ENCODE measurements at regions not wholly inside any gene's neighbourhood (a gene's known extent, or its start where the extent isn't known, plus 50 kb on each side); places are given as distances from the start of the nearest gene placed in this dataset.

DNA sequence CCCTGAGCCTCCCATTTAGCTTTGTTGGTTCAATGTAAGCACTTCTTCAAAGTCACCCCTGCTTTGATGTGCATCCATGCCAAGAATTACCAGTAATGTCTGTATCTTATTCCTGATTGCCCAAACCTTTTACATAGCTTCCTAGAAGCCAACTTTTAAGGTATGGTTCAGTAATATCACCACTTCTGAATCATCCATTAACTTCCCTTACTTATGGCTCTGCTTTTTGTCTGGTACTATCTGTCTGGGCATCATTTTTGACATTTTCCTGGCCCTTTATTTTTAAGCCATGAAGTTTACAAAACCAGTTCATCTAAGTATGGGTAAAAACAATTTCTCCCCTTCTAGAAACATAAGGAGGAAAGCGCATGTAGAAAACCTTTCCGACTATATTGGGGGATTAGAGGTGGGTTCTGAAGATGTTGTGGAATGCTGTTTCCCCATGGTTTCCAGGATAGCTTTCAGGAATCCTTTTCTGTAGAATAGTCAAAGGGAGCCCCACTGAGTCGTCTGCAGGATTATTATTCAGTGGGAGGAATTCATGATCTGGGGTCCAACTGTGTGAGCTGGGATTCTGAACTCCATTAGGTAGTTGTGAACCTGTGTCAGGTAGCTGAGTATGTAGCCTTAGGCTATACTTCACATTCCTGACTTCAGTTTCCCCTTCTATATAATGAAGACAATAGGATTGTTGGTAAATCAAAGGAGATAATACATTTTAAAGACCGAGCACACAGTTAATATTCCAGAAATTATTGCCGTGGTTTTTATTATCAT lies 163.8 kb downstream of the SUCLA2 start:
- Histone ChIP-seq H3K27me3 (ENCODE audit: insufficient read depth, low read depth, low read length) (no peaks in the 10 kb centered on the region), H3F3A (ENCODE audit: insufficient read depth, low read length, poor library complexity, severe bottlenecking) (no peaks in the 10 kb centered on the region), H3K4me3 (ENCODE audit: low read length) (no peak overlapping the region), H3K9me3 (ENCODE audit: low read length) (no peaks in the 10 kb centered on the region), H3K9me2 (ENCODE audit: insufficient read depth, low read length) (no peaks in the 10 kb centered on the region), H2AFZ (ENCODE audit: low read depth, low read length) (no peak overlapping the region), H3K79me2 (replicated peaks; ENCODE audit: insufficient read depth, low read length) (no peaks in the 10 kb centered on the region), H3K4me2 (ENCODE audit: low read length) (no peak overlapping the region), H3K36me3 (ENCODE audit: insufficient read depth, low read length) (no peaks in the 10 kb centered on the region), H3K9ac (ENCODE audit: low read length) (no peak overlapping the region), H3K27ac (ENCODE audit: low read length) (no peak overlapping the region), H4K20me1 (ENCODE audit: insufficient read depth) (no peaks in the 10 kb centered on the region)
- no peak for TF ChIP-seq RAD21 (conservative IDR thresholded peaks at IDR 0.05)
- no peak for TF ChIP-seq TAF1 (IDR thresholded peaks at IDR 0.05; ENCODE audit: low read depth)
- no peak for TF ChIP-seq MXI1 (conservative IDR thresholded peaks at IDR 0.05; ENCODE audit: poor library complexity, severe bottlenecking)
- no peak for TF ChIP-seq EP300 (conservative IDR thresholded peaks at IDR 0.05; ENCODE audit: poor library complexity, severe bottlenecking)
- TF ChIP-seq EZH2 (IDR thresholded peaks at IDR 0.05; ENCODE audit: borderline replicate concordance, insufficient read depth, low read length, poor library complexity, severe bottlenecking): no peak
- no peak for TF ChIP-seq SMC3 (conservative IDR thresholded peaks at IDR 0.05; ENCODE audit: poor library complexity)
- no peak for TF ChIP-seq POLR2AphosphoS5 (IDR thresholded peaks at IDR 0.05)
- TF ChIP-seq, protein P1, sequence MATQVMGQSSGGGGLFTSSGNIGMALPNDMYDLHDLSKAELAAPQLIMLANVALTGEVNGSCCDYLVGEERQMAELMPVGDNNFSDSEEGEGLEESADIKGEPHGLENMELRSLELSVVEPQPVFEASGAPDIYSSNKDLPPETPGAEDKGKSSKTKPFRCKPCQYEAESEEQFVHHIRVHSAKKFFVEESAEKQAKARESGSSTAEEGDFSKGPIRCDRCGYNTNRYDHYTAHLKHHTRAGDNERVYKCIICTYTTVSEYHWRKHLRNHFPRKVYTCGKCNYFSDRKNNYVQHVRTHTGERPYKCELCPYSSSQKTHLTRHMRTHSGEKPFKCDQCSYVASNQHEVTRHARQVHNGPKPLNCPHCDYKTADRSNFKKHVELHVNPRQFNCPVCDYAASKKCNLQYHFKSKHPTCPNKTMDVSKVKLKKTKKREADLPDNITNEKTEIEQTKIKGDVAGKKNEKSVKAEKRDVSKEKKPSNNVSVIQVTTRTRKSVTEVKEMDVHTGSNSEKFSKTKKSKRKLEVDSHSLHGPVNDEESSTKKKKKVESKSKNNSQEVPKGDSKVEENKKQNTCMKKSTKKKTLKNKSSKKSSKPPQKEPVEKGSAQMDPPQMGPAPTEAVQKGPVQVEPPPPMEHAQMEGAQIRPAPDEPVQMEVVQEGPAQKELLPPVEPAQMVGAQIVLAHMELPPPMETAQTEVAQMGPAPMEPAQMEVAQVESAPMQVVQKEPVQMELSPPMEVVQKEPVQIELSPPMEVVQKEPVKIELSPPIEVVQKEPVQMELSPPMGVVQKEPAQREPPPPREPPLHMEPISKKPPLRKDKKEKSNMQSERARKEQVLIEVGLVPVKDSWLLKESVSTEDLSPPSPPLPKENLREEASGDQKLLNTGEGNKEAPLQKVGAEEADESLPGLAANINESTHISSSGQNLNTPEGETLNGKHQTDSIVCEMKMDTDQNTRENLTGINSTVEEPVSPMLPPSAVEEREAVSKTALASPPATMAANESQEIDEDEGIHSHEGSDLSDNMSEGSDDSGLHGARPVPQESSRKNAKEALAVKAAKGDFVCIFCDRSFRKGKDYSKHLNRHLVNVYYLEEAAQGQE (IDR thresholded peaks at IDR 0.05; ENCODE audit: borderline replicate concordance): no peak
- TF ChIP-seq, protein P2, sequence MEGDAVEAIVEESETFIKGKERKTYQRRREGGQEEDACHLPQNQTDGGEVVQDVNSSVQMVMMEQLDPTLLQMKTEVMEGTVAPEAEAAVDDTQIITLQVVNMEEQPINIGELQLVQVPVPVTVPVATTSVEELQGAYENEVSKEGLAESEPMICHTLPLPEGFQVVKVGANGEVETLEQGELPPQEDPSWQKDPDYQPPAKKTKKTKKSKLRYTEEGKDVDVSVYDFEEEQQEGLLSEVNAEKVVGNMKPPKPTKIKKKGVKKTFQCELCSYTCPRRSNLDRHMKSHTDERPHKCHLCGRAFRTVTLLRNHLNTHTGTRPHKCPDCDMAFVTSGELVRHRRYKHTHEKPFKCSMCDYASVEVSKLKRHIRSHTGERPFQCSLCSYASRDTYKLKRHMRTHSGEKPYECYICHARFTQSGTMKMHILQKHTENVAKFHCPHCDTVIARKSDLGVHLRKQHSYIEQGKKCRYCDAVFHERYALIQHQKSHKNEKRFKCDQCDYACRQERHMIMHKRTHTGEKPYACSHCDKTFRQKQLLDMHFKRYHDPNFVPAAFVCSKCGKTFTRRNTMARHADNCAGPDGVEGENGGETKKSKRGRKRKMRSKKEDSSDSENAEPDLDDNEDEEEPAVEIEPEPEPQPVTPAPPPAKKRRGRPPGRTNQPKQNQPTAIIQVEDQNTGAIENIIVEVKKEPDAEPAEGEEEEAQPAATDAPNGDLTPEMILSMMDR (IDR thresholded peaks at IDR 0.05; ENCODE audit: poor library complexity, severe bottlenecking): no peak

DNA sequence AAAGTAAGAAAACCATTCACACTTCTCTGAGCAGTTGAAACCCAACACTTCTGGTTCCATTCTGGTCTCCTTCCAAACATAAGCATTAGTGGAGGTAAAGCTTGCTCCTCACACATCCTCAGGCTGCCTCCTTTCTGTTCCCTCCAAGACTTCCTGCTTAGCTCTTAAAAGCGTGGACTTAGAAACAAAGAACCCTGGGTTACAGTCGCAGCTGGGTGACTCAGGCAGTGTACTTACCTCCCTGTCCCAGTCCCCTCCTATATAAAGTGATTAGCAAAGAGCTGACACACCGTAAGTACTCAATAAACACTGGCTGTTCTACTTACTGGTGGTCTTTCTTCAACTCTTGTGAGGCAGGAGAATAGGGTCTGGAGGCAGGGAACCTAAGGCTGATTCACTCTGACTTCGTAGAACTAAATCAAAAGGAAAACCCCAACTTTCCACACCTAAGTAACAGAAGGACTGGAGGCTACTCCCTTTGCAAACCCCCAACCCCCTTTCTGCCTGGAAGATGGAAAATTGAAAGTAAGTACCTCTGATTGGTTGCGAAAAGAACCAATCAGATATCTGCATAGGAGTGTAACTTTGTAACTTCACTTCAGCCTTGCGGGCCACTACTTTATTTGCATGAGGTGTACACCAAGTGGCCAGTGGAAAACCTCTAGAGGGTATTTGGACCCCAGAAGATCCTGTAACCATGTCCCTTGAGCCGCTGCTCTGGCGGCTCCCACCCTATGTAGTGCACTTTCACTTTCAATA lies 165.4 kb downstream of the SUCLA2 start:
- Histone ChIP-seq H3F3A (ENCODE audit: insufficient read depth, low read length, poor library complexity, severe bottlenecking) (no peaks in the 10 kb centered on the region), H3K4me2 (ENCODE audit: low read length) (no peak overlapping the region), H3K9me2 (ENCODE audit: insufficient read depth, low read length) (no peaks in the 10 kb centered on the region), H3K9ac (ENCODE audit: low read length) (no peak overlapping the region), H3K9me3 (ENCODE audit: low read length) (no peaks in the 10 kb centered on the region), H3K27me3 (ENCODE audit: insufficient read depth, low read depth, low read length) (no peaks in the 10 kb centered on the region), H4K20me1 (ENCODE audit: insufficient read depth) (no peaks in the 10 kb centered on the region), H3K4me3 (ENCODE audit: low read length) (no peak overlapping the region), H3K79me2 (replicated peaks; ENCODE audit: insufficient read depth, low read length) (no peaks in the 10 kb centered on the region), H3K36me3 (ENCODE audit: insufficient read depth, low read length) (no peaks in the 10 kb centered on the region), H3K27ac (ENCODE audit: low read length) (no peak overlapping the region), H2AFZ (ENCODE audit: low read depth, low read length) (no peak overlapping the region)
- TF ChIP-seq EP300 (conservative IDR thresholded peaks at IDR 0.05; ENCODE audit: poor library complexity, severe bottlenecking): no peak
- TF ChIP-seq EZH2 (IDR thresholded peaks at IDR 0.05; ENCODE audit: borderline replicate concordance, insufficient read depth, low read length, poor library complexity, severe bottlenecking): no peak
- TF ChIP-seq SMC3 (conservative IDR thresholded peaks at IDR 0.05; ENCODE audit: poor library complexity): no peak
- no peak for TF ChIP-seq POLR2AphosphoS5 (IDR thresholded peaks at IDR 0.05)
- no peak for TF ChIP-seq TAF1 (IDR thresholded peaks at IDR 0.05; ENCODE audit: low read depth)
- TF ChIP-seq, protein P1 (IDR thresholded peaks at IDR 0.05; ENCODE audit: borderline replicate concordance): no peak

Measured in neural cell (in vitro differentiated cells).